Gastrocnemius medialis (tissue), 4 donors: ENCODE measurements at regions not wholly inside any gene's neighbourhood (a gene's known extent, or its start where the extent isn't known, plus 50 kb on each side); places are given as distances from the start of the nearest gene placed in this dataset.
A peak's percentile ranks its signal among the peaks of the same experiment; 100 is the strongest.
"Not testable (repeated sequence)": the region's sequence is repeated elsewhere in the genome, so short reads cannot be mapped to it uniquely, and the experiment has no call there.

Source experiments
- ATAC-seq, 2 donors: fragments of 150-250 bp; one replicate each; pipeline ENCODE4 v1.9.1; 2016
- DNase-seq, 2 donors: peaks; one replicate each; pipeline ENCODE4 v3.0.0-alpha.2; 2019
- H3K27ac ChIP-seq, 4 donors: fragments of 200-600 bp; sonication (generic); 1 replicate in 1 of 4; 2 replicates in 3 of 4; pipeline ENCODE4 v1.5.1; 2016 to 2018; ENCODE audit warnings: mild to moderate bottlenecking in 2 of 4, moderate library complexity in 1 of 4
- H3K27me3 ChIP-seq, 3 donors: fragments of 200-600 bp; sonication (generic) in 2 of 3; 1 replicate in 1 of 3; 2 replicates in 2 of 3; pipeline versions ENCODE4 v1.5.1 to v1.6.0; 2016 to 2019; ENCODE audit warnings: mild to moderate bottlenecking in 1 of 3, moderate library complexity in 1 of 3
- H3K36me3 ChIP-seq, 2 donors: fragments of 200-600 bp; sonication (generic) in 1 of 2; one replicate each; pipeline ENCODE4 v1.5.1; 2017 to 2018
- H3K4me1 ChIP-seq, 2 donors: fragments of 200-600 bp; sonication (generic) in 1 of 2; one replicate each; pipeline ENCODE4 v1.5.1; 2016 to 2017; ENCODE audit warnings: mild to moderate bottlenecking in 2 of 2
- H3K4me3 ChIP-seq, 4 donors: fragments of 200-600 bp; sonication (generic) in 3 of 4; 1 replicate in 1 of 4; 2 replicates in 3 of 4; pipeline ENCODE4 v1.5.1; 2016 to 2019; ENCODE audit warnings: mild to moderate bottlenecking in 2 of 4
- H3K9me3 ChIP-seq, 3 donors: fragments of 200-600 bp; sonication (generic) in 2 of 3; 1 replicate in 1 of 3; 2 replicates in 2 of 3; pipeline ENCODE4 v1.5.1; 2016 to 2019
- CTCF ChIP-seq, 5 experiments: fragments of 450-650 bp in 3 of 5; fragments of 200-600 bp in 2 of 5; sonication (generic) in 2 of 5; IDR thresholded peaks in 4 of 5; conservative IDR thresholded peaks in 1 of 5; 1 replicate in 4 of 5; 2 replicates in 1 of 5; pipeline ENCODE4 v1.5.1; 2016 to 2019; ENCODE audit warnings: antibody characterized with exemption in 5 of 5, mild to moderate bottlenecking in 3 of 5, moderate library complexity in 3 of 5
- in situ Hi-C, 4 donors: fragments of 200-750 bp; cut with MboI; loops; one replicate each; pipeline versions ENCODE4 v1.15.0 to v1.8.0; 2017; ENCODE audit warnings: low sequenced_read_pairs in 4 of 4
- intact Hi-C: fragments of 100-400 bp; cut with DNase I; formaldehyde crosslinking; loops from one replicate; pipeline ENCODE4 v1.15.1; 2023; ENCODE audit warnings: low total_unique reads

- intact Hi-C loops, H3K4me3 ChIP-seq, H3K4me1 ChIP-seq, H3K27ac ChIP-seq, H3K36me3 ChIP-seq, DNase-seq, ATAC-seq, in situ Hi-C loops, H3K9me3 ChIP-seq, H3K27me3 ChIP-seq: not testable (repeated sequence)
These were observed 156.7 kb downstream of the FOXD4L6 start for GRCh38 chr9:40971773-40972172.

GRCh38 chr9:40970340-40970739, 158.1 kb downstream of the FOXD4L6 start:
- intact Hi-C loops, H3K4me3 ChIP-seq, H3K9me3 ChIP-seq, H3K27ac ChIP-seq, H3K36me3 ChIP-seq, DNase-seq, ATAC-seq, H3K4me1 ChIP-seq, H3K27me3 ChIP-seq, in situ Hi-C loops: not testable (repeated sequence)
- TF ChIP-seq CTCF (IDR thresholded peaks at IDR 0.05 in 4 of 5, conservative IDR thresholded peaks at IDR 0.05 in 1 of 5): peak in 1 of 5 experiments; percentile 23

GRCh38 chr9:40962461-40962860, 166.0 kb downstream of the FOXD4L6 start:
- H3K27me3 ChIP-seq, ATAC-seq, H3K27ac ChIP-seq, H3K9me3 ChIP-seq, in situ Hi-C loops, H3K4me3 ChIP-seq, H3K36me3 ChIP-seq, DNase-seq, intact Hi-C loops, H3K4me1 ChIP-seq: not testable (repeated sequence)

- H3K4me3 ChIP-seq, H3K4me1 ChIP-seq, H3K9me3 ChIP-seq, DNase-seq, H3K27ac ChIP-seq, in situ Hi-C loops, intact Hi-C loops, H3K27me3 ChIP-seq, H3K36me3 ChIP-seq, ATAC-seq: not testable (repeated sequence)
These were observed 176.5 kb downstream of the FOXD4L6 start for GRCh38 chr9:40951876-40952494.

GRCh38 chr9:40946228-40946627, 182.3 kb downstream of the FOXD4L6 start:
- ATAC-seq, H3K27me3 ChIP-seq, intact Hi-C loops, H3K4me1 ChIP-seq, DNase-seq, in situ Hi-C loops, H3K9me3 ChIP-seq, H3K27ac ChIP-seq, H3K36me3 ChIP-seq, H3K4me3 ChIP-seq: not testable (repeated sequence)

GRCh38 chr9:40942730-40943129, 185.8 kb downstream of the FOXD4L6 start:
- H3K27ac ChIP-seq, DNase-seq, H3K4me3 ChIP-seq, ATAC-seq, intact Hi-C loops, H3K27me3 ChIP-seq, H3K36me3 ChIP-seq, H3K4me1 ChIP-seq, in situ Hi-C loops, H3K9me3 ChIP-seq: not testable (repeated sequence)

GRCh38 chr9:40939888-40940209, 188.6 kb downstream of the FOXD4L6 start:
- intact Hi-C loops, H3K27ac ChIP-seq, H3K4me1 ChIP-seq, DNase-seq, H3K36me3 ChIP-seq, in situ Hi-C loops, H3K9me3 ChIP-seq, ATAC-seq, H3K4me3 ChIP-seq, H3K27me3 ChIP-seq: not testable (repeated sequence)

- H3K4me1 ChIP-seq, H3K27me3 ChIP-seq, H3K27ac ChIP-seq, H3K36me3 ChIP-seq, H3K4me3 ChIP-seq, DNase-seq, ATAC-seq, H3K9me3 ChIP-seq, in situ Hi-C loops, intact Hi-C loops: not testable (repeated sequence)
These were observed 189.1 kb downstream of the FOXD4L6 start for GRCh38 chr9:40939201-40939887.
